ENCODE measurements at regions not wholly inside any gene's neighbourhood (a gene's known extent, or its start where the extent isn't known, plus 50 kb on each side); places are given as distances from the start of the nearest gene placed in this dataset.
"Not testable (repeated sequence)": the region's sequence is repeated elsewhere in the genome, so short reads cannot be mapped to it uniquely, and the experiment has no call there.

DNA sequence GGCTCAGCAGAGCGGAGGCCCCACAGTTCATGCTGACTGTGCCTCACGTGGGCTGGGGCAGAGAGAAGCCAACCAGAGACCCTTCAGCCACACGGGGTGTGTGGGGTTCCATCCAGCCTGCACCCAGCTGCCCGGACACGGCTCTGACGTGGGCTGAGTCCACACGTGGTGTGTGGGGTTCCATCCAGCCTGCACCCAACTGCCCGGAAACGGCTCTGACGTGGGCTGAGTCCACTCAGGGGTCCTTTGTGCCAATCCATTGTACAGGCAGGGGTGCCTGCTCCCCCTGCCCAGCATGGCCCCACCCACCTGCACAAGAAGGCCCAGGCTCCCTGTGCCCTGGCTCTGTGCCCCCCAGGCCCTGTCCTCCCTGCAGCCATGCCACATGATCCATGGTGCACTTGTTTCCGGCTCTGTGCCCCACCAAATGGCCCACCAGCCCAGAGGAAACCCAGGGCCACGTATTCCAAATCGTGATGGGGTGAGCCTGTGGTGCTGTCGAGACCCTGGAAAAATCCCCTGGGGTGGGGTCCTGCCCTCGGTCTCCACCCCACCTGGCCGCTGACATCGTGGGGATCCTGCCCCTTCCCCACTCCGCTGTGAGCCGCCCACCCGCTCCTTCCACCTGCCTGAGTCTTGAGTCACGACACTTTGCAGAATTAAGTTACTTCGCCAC lies 99.3 kb upstream of the SFSWAP start:
- no peak for DNase-seq

DNA sequence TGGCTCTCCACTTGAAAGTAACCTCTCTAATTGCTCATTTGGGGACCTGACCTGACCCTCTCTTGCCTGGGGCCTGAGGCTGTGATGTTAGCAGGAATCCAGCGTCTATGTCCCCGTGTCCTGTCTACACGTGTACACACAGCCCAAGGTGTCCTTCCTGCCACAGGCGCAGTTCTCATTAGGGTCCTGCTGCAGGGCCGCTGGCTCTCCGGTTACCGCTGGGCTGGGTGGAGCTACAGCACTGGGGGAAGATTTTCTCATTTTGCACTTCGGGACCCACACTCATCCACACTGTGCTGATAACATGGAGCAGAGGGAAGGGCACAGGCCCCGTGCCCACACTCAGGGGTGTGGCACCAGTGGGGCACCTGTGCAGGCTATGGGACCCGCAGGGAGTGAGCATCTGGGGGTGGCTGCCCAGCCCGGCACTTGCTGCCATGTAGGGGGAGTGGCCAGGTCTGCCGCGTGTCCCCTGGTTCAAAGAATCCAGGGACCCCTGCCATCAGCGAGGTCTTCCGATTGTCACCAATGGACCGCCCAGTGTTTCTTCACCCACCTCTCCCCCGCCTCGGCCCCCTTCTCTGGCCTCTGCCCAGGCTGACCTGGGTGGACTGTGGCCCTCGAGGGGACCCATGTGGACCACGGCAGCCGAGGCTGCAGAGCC lies 98.7 kb upstream of the SFSWAP start:
- DNase-seq: no peak

DNA sequence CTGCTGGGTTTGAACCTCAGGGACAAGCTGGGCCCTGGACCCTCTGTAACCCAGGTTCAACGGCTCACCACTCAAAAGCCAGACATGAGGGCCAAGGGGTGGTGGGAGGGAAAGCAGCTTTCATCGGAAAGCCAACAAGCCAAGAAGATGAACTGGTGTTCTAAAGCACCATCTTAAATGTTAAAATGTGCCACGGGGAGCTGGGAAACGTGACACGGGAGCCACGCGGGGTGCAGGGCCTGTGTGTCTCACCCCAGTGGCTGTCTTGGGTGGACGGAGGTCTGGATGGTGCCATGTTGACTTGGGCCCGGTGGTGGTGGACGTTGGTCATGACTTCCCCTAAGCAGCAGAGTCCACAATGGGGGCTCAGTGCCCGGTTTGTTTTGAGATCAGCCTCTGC lies 97.7 kb upstream of the SFSWAP start:
- no peak for DNase-seq

- no peak for DNase-seq
Measured at GRCh38 chr12:131613678-131614077, 97.2 kb upstream of the SFSWAP start.

DNA sequence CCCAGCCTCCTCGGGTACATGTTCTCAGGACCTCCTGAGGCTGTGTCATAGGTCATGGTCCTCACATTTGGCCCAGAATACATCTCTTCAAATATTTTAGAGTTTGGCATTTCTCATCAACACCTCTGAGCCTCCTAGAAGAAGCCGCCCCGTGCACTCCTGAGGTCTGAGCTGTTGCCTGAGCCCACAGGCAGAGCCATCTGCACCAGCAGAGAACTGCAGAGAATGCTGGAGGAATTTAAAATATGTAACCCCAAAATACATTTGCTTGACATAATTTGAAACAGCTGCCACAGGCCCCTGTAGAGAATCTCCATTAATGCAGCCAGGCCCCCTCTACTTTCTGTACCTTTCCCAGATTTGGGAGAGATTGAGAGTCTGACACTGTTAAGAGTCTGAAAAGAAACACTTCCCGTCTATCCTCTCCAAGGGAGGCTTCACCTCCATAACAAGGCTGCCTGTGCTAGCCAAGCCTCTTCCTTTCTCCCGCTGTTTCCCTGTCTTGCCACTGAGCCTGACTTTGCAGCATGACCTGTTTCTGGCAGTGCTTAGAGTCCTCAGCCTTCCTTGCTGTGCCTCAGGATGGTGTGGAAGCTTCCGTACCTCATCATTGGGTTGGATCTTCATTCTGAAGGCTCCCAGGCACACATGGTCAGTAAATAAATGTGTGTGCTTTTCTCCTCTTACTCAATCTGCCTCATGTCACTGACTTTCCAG lies 95.4 kb upstream of the SFSWAP start:
- no peak for DNase-seq

DNA sequence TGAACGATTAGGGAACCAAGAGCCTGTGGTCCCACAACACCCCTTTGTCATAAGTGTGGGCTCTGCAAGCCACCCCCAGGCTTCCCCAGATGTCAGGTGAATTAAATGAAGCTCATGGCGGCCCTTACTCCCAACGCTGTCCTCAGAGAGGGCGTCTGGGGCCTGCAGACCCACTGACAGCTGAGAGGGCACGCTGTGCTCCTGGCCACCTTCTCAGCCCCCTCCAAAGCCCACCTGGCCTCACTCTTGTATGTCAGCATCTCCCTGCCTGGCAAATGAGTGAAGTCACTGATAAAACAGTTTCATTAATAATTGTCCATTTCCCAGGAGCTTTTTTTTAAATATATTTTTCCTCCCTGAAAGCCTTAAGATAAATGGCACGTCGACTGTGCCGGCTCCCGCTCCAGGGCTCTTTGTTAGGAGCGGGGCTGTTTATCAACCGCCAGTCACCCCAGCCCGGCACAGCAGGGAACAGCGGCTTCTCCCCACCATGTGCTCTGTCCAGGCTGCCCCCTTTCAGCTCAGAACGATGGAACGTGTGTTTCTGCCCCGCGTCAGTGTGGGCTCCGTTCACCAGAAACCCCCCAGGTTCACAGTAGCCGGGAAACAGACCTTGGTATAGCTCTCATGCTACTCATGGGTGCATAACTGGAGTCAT lies 94.7 kb upstream of the SFSWAP start:
- no peak for DNase-seq

GRCh38 chr12:131616738-131617137 lies 94.2 kb upstream of the SFSWAP start:
- no peak for DNase-seq

- DNase-seq: no peak
Measured at GRCh38 chr12:131617179-131617578, 93.7 kb upstream of the SFSWAP start.

- DNase-seq: no peak
Measured at GRCh38 chr12:131617596-131618302, 93.1 kb upstream of the SFSWAP start.

GRCh38 chr12:131618303-131618658 lies 92.6 kb upstream of the SFSWAP start:
- no peak for DNase-seq

DNA sequence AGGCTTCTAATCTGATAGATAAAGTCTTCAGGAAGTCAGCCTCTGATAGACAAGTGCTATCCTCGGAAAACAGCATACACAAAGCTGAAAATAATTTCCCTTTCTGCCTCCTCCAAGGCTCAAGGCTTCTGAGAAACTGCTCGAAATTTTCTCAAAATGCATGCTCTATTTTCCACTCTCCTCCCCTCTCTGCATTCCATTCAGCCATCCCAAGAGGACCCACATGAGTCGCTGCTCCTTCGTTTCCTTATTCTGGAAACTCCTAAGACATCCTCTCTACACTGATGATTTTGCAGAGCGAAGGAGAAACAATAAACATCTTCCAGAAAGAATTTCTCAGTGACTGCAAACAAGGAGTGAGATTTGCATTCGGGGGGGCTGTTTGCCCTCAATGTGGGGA lies 92.2 kb upstream of the SFSWAP start:
- no peak for DNase-seq

DNA sequence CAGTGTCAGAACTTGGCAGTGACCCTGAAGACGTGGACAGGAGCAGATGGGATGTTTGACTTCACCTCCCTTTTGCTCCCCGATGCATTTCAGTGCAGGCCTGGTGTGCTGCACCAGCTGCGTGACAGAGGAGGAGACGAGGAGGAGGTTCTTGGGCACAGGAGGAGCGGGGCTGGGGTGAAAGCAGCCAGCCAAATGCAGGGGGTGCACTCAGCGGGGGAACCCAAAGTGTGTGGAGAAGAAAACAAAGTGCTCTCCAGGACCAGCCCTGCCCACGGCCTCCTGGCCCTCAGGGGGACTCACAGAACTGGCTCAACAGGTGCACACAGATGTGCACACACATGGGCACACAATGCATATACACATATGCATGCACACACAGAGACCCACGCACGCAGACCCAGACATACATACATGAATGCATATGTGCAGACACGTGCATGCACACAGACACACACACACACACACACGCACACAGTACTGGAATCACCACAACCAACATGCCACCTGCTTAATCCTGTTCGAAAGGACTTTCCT lies 91.7 kb upstream of the SFSWAP start:
- no peak for DNase-seq

DNA sequence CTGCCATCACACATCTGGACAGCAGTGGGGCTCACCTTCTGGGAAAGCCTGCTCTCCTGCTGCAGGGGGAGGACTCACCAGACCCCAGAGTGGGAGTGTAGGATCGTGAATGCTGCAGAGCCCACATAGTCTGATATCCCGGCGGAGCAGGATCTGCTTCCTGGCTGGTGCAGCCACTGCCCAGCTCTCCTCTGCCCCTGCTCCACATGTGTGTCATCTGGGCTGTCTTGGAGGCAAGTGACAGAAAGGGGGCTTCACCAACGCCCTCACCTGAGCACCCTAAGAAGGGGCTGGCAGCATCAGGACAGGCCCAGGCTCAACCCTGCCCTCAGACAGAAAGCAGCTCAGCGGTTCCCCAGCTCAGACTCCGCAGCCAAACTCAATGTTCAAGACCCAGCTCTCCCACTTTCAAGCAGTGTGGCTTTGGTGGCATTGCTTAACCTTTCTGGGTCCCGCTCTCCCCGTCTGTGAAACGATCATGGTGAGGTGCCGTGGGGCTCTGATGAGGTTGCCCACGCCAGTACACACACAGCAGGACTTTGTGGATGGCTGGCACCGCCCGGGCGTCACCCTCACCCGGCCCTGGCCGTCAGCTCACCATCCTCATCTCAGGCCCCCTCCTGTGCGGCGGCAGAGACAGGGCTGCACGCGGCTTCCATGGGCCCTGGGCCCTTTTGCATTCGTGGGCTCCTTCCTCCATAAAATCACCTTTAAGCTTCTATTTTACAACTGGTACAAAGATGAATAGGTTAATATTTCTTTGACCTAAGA lies 91.0 kb upstream of the SFSWAP start:
- DNase-seq: no peak

DNA sequence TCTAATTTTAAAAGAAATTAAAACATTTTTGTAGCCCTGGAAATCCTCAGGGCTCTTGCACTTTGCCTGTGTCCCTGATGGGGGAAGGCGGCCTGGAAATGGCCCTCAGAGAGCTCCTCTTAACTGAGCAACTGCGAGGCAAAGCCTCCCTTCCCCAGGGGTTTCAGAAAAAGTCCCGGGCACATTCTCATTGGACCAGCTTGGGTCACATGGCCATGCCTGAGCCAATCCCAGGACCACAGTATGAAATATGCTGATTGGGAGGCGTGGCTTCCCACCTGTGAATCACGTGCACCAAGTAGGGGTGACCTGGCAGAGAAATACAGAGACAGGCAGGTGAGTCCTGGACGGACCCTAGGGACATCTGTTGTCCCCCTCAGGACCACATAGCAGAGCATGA lies 90.4 kb upstream of the SFSWAP start:
- no peak for DNase-seq

DNA sequence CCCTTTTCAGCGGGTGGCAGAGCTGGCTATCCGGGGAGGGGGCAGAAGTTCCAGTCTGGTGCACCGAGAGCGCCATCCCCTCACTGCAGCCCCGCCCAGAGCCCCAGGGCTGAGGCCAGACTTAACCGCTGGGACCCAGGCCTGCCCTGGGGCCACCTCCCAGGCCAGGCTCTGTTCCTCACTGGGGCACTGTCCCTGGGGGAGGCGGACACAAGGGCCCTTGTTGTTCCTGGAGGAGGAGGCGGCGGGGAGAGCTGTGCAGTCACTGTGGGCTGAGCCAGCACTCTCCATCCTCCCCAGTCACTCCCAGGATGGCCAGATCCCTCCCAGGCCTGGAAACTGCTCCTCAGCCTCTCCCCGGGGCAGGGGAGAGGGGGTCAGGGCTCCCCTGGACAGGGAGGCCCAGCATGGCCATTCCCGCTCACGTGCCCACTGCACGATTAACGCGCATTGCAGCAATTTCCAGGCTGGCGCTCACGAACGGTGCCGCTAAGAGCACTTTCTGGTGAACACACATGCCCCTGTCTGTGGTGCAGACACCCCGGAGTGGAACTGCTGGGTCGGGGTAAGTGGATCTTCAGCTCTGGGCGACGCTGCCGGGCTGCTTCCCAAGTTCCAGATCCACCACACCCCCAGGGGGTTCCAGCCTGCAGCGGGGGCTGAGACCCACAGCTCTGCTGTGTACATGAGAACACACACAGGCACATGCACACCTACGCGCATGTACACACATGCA lies 89.8 kb upstream of the SFSWAP start:
- DNase-seq: peak; percentile 78

GRCh38 chr12:131621701-131622421 lies 89.0 kb upstream of the SFSWAP start:
- peak; percentile 83 for DNase-seq

DNA sequence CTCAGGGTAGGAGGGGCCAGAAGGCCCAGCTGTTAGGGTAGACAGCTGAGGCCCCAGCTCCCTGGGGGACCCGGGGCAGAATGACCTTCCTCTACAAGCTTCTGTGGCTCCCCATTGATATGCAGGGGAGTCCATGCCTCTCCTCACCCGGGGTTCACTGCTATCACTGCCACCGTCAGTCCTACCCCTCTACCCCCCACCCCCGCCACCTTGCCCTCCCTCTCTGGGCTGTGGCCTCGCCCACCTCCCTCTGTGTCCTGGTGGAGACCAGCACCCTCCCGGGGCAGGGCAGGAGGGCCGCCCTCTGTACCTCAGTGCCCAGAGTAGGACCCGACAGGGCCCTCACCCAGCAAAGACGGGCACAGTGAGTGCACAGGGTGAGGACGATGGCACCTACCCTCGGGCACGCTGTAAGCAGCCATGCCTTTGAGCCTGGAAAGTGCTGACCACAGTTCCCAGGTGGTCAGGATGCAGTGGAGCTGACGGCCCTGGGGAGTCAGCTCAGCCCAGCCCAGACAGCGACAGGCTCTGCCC lies 88.4 kb upstream of the SFSWAP start:
- DNase-seq: no peak

DNA sequence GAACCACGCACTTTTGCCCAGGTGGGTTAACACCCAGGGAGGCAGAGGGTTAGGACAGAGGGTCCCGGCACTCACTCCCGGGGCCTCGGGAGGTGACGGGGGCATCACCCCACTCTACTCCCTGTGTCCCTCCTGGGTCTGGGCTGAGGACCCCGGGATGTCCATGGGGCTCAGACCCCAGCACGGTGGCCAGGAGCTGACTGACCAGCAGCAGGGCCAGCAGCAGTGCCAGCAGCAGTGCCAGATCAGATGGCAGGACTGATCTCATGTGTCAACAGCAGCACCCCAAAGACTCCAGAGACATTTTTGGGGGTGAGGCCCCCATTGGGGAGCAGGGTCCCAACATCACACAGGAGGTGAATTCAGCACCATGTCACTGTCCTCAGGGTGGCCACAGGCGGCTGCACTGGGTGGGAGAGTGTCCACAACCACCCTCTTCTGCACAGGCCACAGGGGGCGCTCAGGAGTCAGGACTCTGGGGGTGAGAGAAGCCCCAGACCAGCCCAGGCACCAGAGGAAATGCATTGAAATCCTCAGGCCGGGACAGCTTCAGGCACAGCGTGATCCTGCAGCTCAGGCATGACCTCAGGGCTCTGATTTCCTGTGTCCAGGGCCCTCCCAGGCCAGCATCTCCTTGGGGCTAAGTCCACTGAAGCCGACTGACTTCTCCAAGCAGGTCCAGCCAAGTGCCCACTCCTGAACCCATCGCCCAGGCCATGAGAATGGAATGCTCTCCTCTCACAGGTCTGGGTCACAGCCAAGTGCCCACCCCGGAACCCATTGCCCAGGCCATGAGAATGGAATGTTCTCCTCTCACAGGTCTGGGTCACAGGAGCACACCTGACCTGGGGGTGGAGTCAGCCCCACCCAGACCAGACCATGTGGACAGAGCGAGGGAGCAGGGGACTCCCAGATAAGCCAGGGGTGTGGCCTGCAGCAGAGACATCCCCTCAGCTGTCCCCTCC lies 87.2 kb upstream of the SFSWAP start:
- DNase-seq: not testable (repeated sequence)

DNA sequence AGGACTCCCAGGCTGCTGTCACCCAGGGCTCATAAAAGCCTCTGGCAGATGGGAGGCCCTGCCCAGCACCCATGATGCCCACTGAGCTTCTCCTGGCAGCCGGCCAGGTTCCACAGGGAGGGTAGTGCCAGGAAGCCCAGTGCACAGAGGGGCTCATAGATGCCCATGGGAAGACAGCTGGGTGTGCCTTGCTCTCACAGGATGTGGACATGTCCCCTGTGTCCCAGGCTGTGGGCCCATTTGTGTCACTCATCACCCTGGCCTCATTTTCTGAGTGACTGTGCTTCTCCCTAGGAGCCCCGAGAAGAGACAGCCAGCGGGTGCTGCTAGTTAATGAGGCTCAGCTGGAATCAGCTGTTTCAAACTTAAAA lies 86.5 kb upstream of the SFSWAP start:
- peak; percentile 37 for DNase-seq
